ENCODE measurements at regions not wholly inside any gene's neighbourhood (a gene's known extent, or its start where the extent isn't known, plus 50 kb on each side); places are given as distances from the start of the nearest gene placed in this dataset.

DNA sequence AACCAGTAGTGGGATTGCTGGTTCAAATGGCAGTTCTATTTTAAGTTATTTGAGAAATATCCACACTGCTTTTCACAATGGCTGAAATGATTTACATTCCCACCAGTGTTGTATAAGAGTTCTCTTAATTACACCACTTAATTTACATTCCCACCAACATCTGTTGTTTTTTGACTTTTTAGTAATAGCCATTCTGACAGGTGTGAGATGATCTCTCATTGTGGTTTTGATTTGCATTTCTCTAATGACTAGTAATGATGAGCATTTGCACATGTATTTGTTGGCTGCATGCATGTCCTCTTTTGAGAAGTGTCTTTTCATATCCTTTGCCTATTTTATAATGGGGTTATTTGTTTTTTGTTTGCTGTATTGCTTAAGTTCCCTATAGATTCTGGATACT is 688.3 kb downstream of the PRR16 start:
- TF ChIP-seq, protein P1, sequence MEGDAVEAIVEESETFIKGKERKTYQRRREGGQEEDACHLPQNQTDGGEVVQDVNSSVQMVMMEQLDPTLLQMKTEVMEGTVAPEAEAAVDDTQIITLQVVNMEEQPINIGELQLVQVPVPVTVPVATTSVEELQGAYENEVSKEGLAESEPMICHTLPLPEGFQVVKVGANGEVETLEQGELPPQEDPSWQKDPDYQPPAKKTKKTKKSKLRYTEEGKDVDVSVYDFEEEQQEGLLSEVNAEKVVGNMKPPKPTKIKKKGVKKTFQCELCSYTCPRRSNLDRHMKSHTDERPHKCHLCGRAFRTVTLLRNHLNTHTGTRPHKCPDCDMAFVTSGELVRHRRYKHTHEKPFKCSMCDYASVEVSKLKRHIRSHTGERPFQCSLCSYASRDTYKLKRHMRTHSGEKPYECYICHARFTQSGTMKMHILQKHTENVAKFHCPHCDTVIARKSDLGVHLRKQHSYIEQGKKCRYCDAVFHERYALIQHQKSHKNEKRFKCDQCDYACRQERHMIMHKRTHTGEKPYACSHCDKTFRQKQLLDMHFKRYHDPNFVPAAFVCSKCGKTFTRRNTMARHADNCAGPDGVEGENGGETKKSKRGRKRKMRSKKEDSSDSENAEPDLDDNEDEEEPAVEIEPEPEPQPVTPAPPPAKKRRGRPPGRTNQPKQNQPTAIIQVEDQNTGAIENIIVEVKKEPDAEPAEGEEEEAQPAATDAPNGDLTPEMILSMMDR (conservative IDR thresholded peaks at IDR 0.05) = no peak
- no peak for TF ChIP-seq EZH2 (IDR thresholded peaks at IDR 0.05; ENCODE audit: low read depth)
